ENCODE measurements at regions not wholly inside any gene's neighbourhood (a gene's known extent, or its start where the extent isn't known, plus 50 kb on each side); places are given as distances from the start of the nearest gene placed in this dataset.

- H3K4me3 Mint-ChIP-seq = no peak overlapping the region
- peak; percentile 84 for ATAC-seq (replicated peaks)
- no peak overlapping the region for H3K27ac Mint-ChIP-seq
- peaks cover 7% of the 10 kb centered on the region for H3K9me3 Mint-ChIP-seq
- H3K4me1 Mint-ChIP-seq = peaks cover 21% of the 10 kb centered on the region
- H3K27me3 Mint-ChIP-seq = no peaks in the 10 kb centered on the region
- H3K36me3 Mint-ChIP-seq (ENCODE audit: low read depth) = no peaks in the 10 kb centered on the region
Measured at GRCh38 chr21:45592208-45592619, 50.0 kb upstream of the SLC19A1 start.

- Mint-ChIP-seq H3K27me3 (no peaks in the 10 kb centered on the region), H3K4me3 (no peak overlapping the region), H3K9me3 (peaks cover 3% of the 10 kb centered on the region), H3K27ac (no peak overlapping the region), H3K36me3 (ENCODE audit: low read depth) (no peaks in the 10 kb centered on the region), H3K4me1 (peaks cover 20% of the 10 kb centered on the region)
- no peak for ATAC-seq (replicated peaks)
Measured at GRCh38 chr21:45592626-45593134, 50.4 kb upstream of the SLC19A1 start.

- Mint-ChIP-seq H3K9me3 (no peaks in the 10 kb centered on the region), H3K4me1 (peaks cover 15% of the 10 kb centered on the region), H3K36me3 (ENCODE audit: low read depth) (no peaks in the 10 kb centered on the region), H3K27me3 (no peaks in the 10 kb centered on the region), H3K4me3 (peak overlapping the region; percentile 55), H3K27ac (no peak overlapping the region)
- no peak for ATAC-seq (replicated peaks)
Measured at GRCh38 chr21:45593162-45594022, 50.1 kb upstream of the PCBP3 start.
